SK-N-MC (cell line): ENCODE measurements at regions not wholly inside any gene's neighbourhood (a gene's known extent, or its start where the extent isn't known, plus 50 kb on each side); places are given as distances from the start of the nearest gene placed in this dataset.

Experiments
- EZH2 ChIP-seq: fragments of 200-600 bp; sonication (generic); IDR thresholded peaks from one replicate; pipeline ENCODE4 v1.6.1; 2017; ENCODE audit warnings: antibody characterized with exemption
- POLR2AphosphoS5 ChIP-seq: IDR thresholded peaks from 2 replicates; pipeline ENCODE4 v1.6.1; 2012; ENCODE audit warnings: mild to moderate bottlenecking, low read depth, low read length, borderline replicate concordance

- no peak for TF ChIP-seq POLR2AphosphoS5
- no peak for TF ChIP-seq EZH2
Measured at GRCh38 chr13:72195044-72195704, 328.2 kb upstream of the DACH1 start.
